GM19239 (cell line): ENCODE measurements at regions not wholly inside any gene's neighbourhood (a gene's known extent, or its start where the extent isn't known, plus 50 kb on each side); places are given as distances from the start of the nearest gene placed in this dataset.
"Not testable (repeated sequence)": the region's sequence is repeated elsewhere in the genome, so short reads cannot be mapped to it uniquely, and the experiment has no call there.

Experiments used
- DNase-seq: peaks from one replicate; pipeline ENCODE4 v3.0.0; 2011; ENCODE audit warnings: low spot score; ENCODE audit not compliant: insufficient read length
- FAIRE-seq: peaks from 2 replicates; lab custom pipeline; 2011; peaks lifted over from hg19 to GRCh38; lab: Jason Lieb, UNC

GRCh38 chr12:89831310-89832095 lies 122.9 kb upstream of the ATP2B1 start:
- DNase-seq (no peak), FAIRE-seq (peak; percentile 70)

- no peak for FAIRE-seq
These were observed 120.9 kb upstream of the ATP2B1 start for GRCh38 chr12:89829434-89829975.

GRCh38 chr12:89828575-89828974 lies 119.9 kb upstream of the ATP2B1 start:
- FAIRE-seq (no peak), DNase-seq (no peak)

More at GRCh38 chr12:89829434-89829975, 120.9 kb upstream of the ATP2B1 start:
- no peak for DNase-seq

GRCh38 chr12:89827592-89827991 lies 119.0 kb upstream of the ATP2B1 start:
- DNase-seq: no peak
- FAIRE-seq: no peak

GRCh38 chr12:89826468-89826867 lies 117.8 kb upstream of the ATP2B1 start:
- no peak for FAIRE-seq
- no peak for DNase-seq

GRCh38 chr12:89825591-89826449 lies 117.2 kb upstream of the ATP2B1 start:
- DNase-seq: no peak
- no peak for FAIRE-seq

GRCh38 chr12:89824822-89825221 lies 116.2 kb upstream of the ATP2B1 start:
- peak; percentile 4 for FAIRE-seq
- no peak for DNase-seq

- FAIRE-seq, DNase-seq: not testable (repeated sequence)
These were observed 114.4 kb upstream of the ATP2B1 start for GRCh38 chr12:89822992-89823391.

GRCh38 chr12:89821896-89822295 lies 113.3 kb upstream of the ATP2B1 start:
- FAIRE-seq (peak; percentile 92), DNase-seq (peak; percentile 12)

- no peak for DNase-seq
These were observed 109.0 kb upstream of the ATP2B1 start for GRCh38 chr12:89817501-89818226.

GRCh38 chr12:89815225-89815624 lies 106.6 kb upstream of the ATP2B1 start:
- DNase-seq: no peak
- FAIRE-seq: no peak

More at GRCh38 chr12:89817501-89818226, 109.0 kb upstream of the ATP2B1 start:
- FAIRE-seq: no peak

GRCh38 chr12:89803412-89803811 lies 94.8 kb upstream of the ATP2B1 start:
- DNase-seq: no peak
- FAIRE-seq: no peak

- no peak for FAIRE-seq
- no peak for DNase-seq
These were observed 92.6 kb upstream of the ATP2B1 start for GRCh38 chr12:89801284-89801683.

GRCh38 chr12:89800435-89800834 lies 91.8 kb upstream of the ATP2B1 start:
- DNase-seq (no peak), FAIRE-seq (no peak)

GRCh38 chr12:89799316-89799715 lies 90.7 kb upstream of the ATP2B1 start:
- DNase-seq (no peak), FAIRE-seq (no peak)

GRCh38 chr12:89797436-89797835 lies 88.8 kb upstream of the ATP2B1 start:
- FAIRE-seq (no peak), DNase-seq (no peak)

- FAIRE-seq: no peak
- DNase-seq: no peak
These were observed 88.3 kb upstream of the ATP2B1 start for GRCh38 chr12:89796798-89797382.

- no peak for FAIRE-seq
- no peak for DNase-seq
These were observed 85.3 kb upstream of the ATP2B1 start for GRCh38 chr12:89793946-89794345.

- no peak for DNase-seq
- FAIRE-seq: no peak
These were observed 82.6 kb upstream of the ATP2B1 start for GRCh38 chr12:89791286-89791685.

- DNase-seq (peak; percentile 16), FAIRE-seq (peak; percentile 86)
These were observed 81.2 kb upstream of the ATP2B1 start for GRCh38 chr12:89789862-89790261.
